HG03558 (cell line): ENCODE measurements at regions not wholly inside any gene's neighbourhood (a gene's known extent, or its start where the extent isn't known, plus 50 kb on each side); places are given as distances from the start of the nearest gene placed in this dataset.
"Not testable (repeated sequence)": the region's sequence is repeated elsewhere in the genome, so short reads cannot be mapped to it uniquely, and the experiment has no call there.

ENCODE experiments used
- ATAC-seq: cut with Tn5 transposase; IDR thresholded peaks from one replicate; pipeline ENCODE4 v1.9.1; 2021; ENCODE audit warnings: moderate number of reproducible peaks; ENCODE audit not compliant: unreplicated experiment; ENCODE audit errors: extremely low read depth

- no peak for ATAC-seq
These were observed 213.0 kb downstream of the BAMBI start for GRCh38 chr10:28890121-28890950.

- no peak for ATAC-seq
These were observed 213.9 kb downstream of the BAMBI start for GRCh38 chr10:28891058-28891713.

GRCh38 chr10:28892818-28893547 is 215.7 kb downstream of the BAMBI start:
- no peak for ATAC-seq

GRCh38 chr10:28894146-28894545 is 216.8 kb downstream of the BAMBI start:
- no peak for ATAC-seq

GRCh38 chr10:28895671-28896070 is 218.3 kb downstream of the BAMBI start:
- ATAC-seq, result not testable (repeated sequence)

- not testable (repeated sequence) for ATAC-seq
These were observed 219.6 kb downstream of the BAMBI start for GRCh38 chr10:28896791-28897409.

- ATAC-seq, result no peak
These were observed 220.5 kb downstream of the BAMBI start for GRCh38 chr10:28897617-28898464.

- ATAC-seq, result no peak
These were observed 224.9 kb downstream of the BAMBI start for GRCh38 chr10:28902215-28902614.

GRCh38 chr10:28903063-28903462 is 225.7 kb downstream of the BAMBI start:
- no peak for ATAC-seq

- ATAC-seq, result no peak
These were observed 226.4 kb downstream of the BAMBI start for GRCh38 chr10:28903736-28904135.

GRCh38 chr10:28905371-28905770 is 228.1 kb downstream of the BAMBI start:
- ATAC-seq, result no peak

GRCh38 chr10:28906011-28906411 is 228.7 kb downstream of the BAMBI start:
- ATAC-seq, result no peak

- no peak for ATAC-seq
These were observed 229.1 kb downstream of the BAMBI start for GRCh38 chr10:28906415-28906814.

GRCh38 chr10:28906934-28907333 is 229.6 kb downstream of the BAMBI start:
- ATAC-seq, result no peak

GRCh38 chr10:28909875-28910274 is 232.6 kb downstream of the BAMBI start:
- no peak for ATAC-seq

GRCh38 chr10:28910956-28911355 is 233.6 kb downstream of the BAMBI start:
- ATAC-seq, result no peak

- ATAC-seq, result not testable (repeated sequence)
These were observed 234.2 kb downstream of the BAMBI start for GRCh38 chr10:28911511-28911910.

GRCh38 chr10:28912017-28912783 is 234.9 kb downstream of the BAMBI start:
- no peak for ATAC-seq
